ENCODE measurements at regions not wholly inside any gene's neighbourhood (a gene's known extent, or its start where the extent isn't known, plus 50 kb on each side); places are given as distances from the start of the nearest gene placed in this dataset.

GRCh38 chr1:230501242-230501641 is 75.1 kb upstream of the PGBD5 start:
- TF ChIP-seq, protein P1, sequence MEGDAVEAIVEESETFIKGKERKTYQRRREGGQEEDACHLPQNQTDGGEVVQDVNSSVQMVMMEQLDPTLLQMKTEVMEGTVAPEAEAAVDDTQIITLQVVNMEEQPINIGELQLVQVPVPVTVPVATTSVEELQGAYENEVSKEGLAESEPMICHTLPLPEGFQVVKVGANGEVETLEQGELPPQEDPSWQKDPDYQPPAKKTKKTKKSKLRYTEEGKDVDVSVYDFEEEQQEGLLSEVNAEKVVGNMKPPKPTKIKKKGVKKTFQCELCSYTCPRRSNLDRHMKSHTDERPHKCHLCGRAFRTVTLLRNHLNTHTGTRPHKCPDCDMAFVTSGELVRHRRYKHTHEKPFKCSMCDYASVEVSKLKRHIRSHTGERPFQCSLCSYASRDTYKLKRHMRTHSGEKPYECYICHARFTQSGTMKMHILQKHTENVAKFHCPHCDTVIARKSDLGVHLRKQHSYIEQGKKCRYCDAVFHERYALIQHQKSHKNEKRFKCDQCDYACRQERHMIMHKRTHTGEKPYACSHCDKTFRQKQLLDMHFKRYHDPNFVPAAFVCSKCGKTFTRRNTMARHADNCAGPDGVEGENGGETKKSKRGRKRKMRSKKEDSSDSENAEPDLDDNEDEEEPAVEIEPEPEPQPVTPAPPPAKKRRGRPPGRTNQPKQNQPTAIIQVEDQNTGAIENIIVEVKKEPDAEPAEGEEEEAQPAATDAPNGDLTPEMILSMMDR (conservative IDR thresholded peaks at IDR 0.05; ENCODE audit: low read depth, low read length): no peak
- no peak for TF ChIP-seq MAZ (IDR thresholded peaks at IDR 0.05; ENCODE audit: borderline replicate concordance, low read depth, low read length)
- TF ChIP-seq POLR2A (IDR thresholded peaks at IDR 0.05; ENCODE audit: low read depth, low read length): no peak
